ENCODE measurements at regions not wholly inside any gene's neighbourhood (a gene's known extent, or its start where the extent isn't known, plus 50 kb on each side); places are given as distances from the start of the nearest gene placed in this dataset.
A peak's percentile ranks its signal among the peaks of the same experiment; 100 is the strongest.

- intact Hi-C loops (cut with DNase I; ENCODE audit: low total_unique reads): no loop called here
- peak in 1 of 2 donors; percentile 39 for DNase-seq (ENCODE audit: low spot score in 2 of 2)
- Histone ChIP-seq H3K4me1 (no peaks in the 10 kb centered on the region), H3K4me3 (no peak overlapping the region), H3K27me3 (peaks cover 0 to 46% of the 10 kb centered on the region in 2 donors), H3K9me3 (peaks cover 0 to 2% of the 10 kb centered on the region in 2 donors), H3K36me3 (no peaks in the 10 kb centered on the region), H3K27ac (no peak overlapping the region)
- TF ChIP-seq POLR2A (IDR thresholded peaks at IDR 0.05) (no peak), CTCF (IDR thresholded peaks at IDR 0.05) (no peak)
Observed at GRCh38 chr14:104360501-104360900, 219.1 kb upstream of the C14orf180 start.

GRCh38 chr14:104361101-104361591, 218.4 kb upstream of the C14orf180 start:
- peaks cover 0 to 7% of the 10 kb centered on the region in 2 donors for H3K9me3 ChIP-seq
- no peaks in the 10 kb centered on the region for H3K4me1 ChIP-seq
- TF ChIP-seq CTCF (IDR thresholded peaks at IDR 0.05): no peak
- TF ChIP-seq POLR2A (IDR thresholded peaks at IDR 0.05): no peak
- no peak for TF ChIP-seq POLR2AphosphoS5 (IDR thresholded peaks at IDR 0.05)
- H3K36me3 ChIP-seq: no peaks in the 10 kb centered on the region
- no peak overlapping the region for H3K4me3 ChIP-seq
- peak in 1 of 2 donors; percentile 47 for DNase-seq (ENCODE audit: low spot score in 2 of 2)
- H3K27me3 ChIP-seq: peaks cover 0 to 46% of the 10 kb centered on the region in 2 donors
- intact Hi-C loops (cut with DNase I; ENCODE audit: low total_unique reads): no loop called here
- no peak overlapping the region for H3K27ac ChIP-seq

GRCh38 chr14:104361921-104362681, 217.5 kb upstream of the C14orf180 start:
- no peak for TF ChIP-seq POLR2A (IDR thresholded peaks at IDR 0.05)
- TF ChIP-seq POLR2AphosphoS5 (IDR thresholded peaks at IDR 0.05): no peak
- TF ChIP-seq CTCF (IDR thresholded peaks at IDR 0.05): no peak
- Histone ChIP-seq H3K4me1 (no peaks in the 10 kb centered on the region), H3K27ac (no peak overlapping the region), H3K36me3 (no peaks in the 10 kb centered on the region), H3K9me3 (peaks cover 0 to 7% of the 10 kb centered on the region in 2 donors), H3K27me3 (peaks cover 0 to 46% of the 10 kb centered on the region in 2 donors), H3K4me3 (no peak overlapping the region)
- peak in 1 of 2 donors; percentile 37 for DNase-seq (ENCODE audit: low spot score in 2 of 2)
- intact Hi-C loops (cut with DNase I; ENCODE audit: low total_unique reads): no loop called here

- H3K27me3 ChIP-seq: peaks cover 0 to 53% of the 10 kb centered on the region in 2 donors
- H3K27ac ChIP-seq: no peak overlapping the region
- TF ChIP-seq CTCF (IDR thresholded peaks at IDR 0.05): no peak
- TF ChIP-seq POLR2A (IDR thresholded peaks at IDR 0.05): no peak
- no peak for TF ChIP-seq POLR2AphosphoS5 (IDR thresholded peaks at IDR 0.05)
- H3K9me3 ChIP-seq: peaks cover 0 to 7% of the 10 kb centered on the region in 2 donors
- intact Hi-C loops (cut with DNase I; ENCODE audit: low total_unique reads): no loop called here
- H3K4me1 ChIP-seq: no peaks in the 10 kb centered on the region
- no peaks in the 10 kb centered on the region for H3K36me3 ChIP-seq
- H3K4me3 ChIP-seq: no peak overlapping the region
- DNase-seq (ENCODE audit: low spot score in 2 of 2): peak in 1 of 2 donors; percentile 14
Observed at GRCh38 chr14:104362761-104363605, 216.6 kb upstream of the C14orf180 start.

Measured in breast epithelium (tissue), 4 donors.